K562 (cell line): ENCODE measurements at regions not wholly inside any gene's neighbourhood (a gene's known extent, or its start where the extent isn't known, plus 50 kb on each side); places are given as distances from the start of the nearest gene placed in this dataset.

ENCODE experiments used
- ATAC-seq: fragments of 200-7000 bp; cut with Tn5 transposase; 3 replicates; pipeline ENCODE4 v1.9.1; 2020; ENCODE audit warnings: moderate library complexity
- BruUV-seq: library from RNA; stranded (reverse); fragments of 400-500 nt; replicated peaks from 2 replicates; lab custom pipeline; 2021; lab: Mats Ljungman, UMichigan
- CTCF ChIA-PET: fragments of 300-600 bp; formaldehyde crosslinking; extraction: SDS; loops from one replicate; lab custom pipeline; 2021; ENCODE audit warnings: low intra/inter-chr PET ratio; lab: Yijun Ruan, JAX
- POLR2A ChIA-PET: fragments of 300-600, 350-650 bp; sonication (Branson Sonifier 250); formaldehyde crosslinking; extraction: SDS; loops from one replicate; lab custom pipeline; 2021; ENCODE audit warnings: antibody characterized with exemption, inconsistent platforms; lab: Yijun Ruan, JAX
- DNase-seq, 4 experiments: peaks; one replicate each; pipeline versions ENCODE4 v3.0.0 to v3.0.0-alpha.2; 2011 to 2018; ENCODE audit warnings: low spot score in 3 of 4, mixed read lengths in 3 of 4; ENCODE audit errors: extremely low read depth in 1 of 4
- FAIRE-seq: peaks from 2 replicates; lab custom pipeline; 2011; peaks lifted over from hg19 to GRCh38; lab: Jason Lieb, UNC
- H2AFZ ChIP-seq: 2 replicates; pipeline ENCODE4 v1.6.0; 2011; ENCODE audit warnings: low read depth, low read length, control low read depth, inconsistent platforms
- H3K27ac ChIP-seq: fragments of 200-600 bp; 3 replicates; pipeline ENCODE4 v1.8.0; 2011; ENCODE audit warnings: low read depth, mild to moderate bottlenecking, control low read depth, inconsistent platforms, low read length, moderate library complexity, mixed read lengths; ENCODE audit errors: extremely low read depth
- H3K27me3 ChIP-seq, 2 experiments: fragments of 300-600 bp in 1 of 2; 2 replicates in 1 of 2; 3 replicates in 1 of 2; pipeline versions ENCODE4 v1.6.0 to v1.8.0; 2011; ENCODE audit warnings: inconsistent platforms in 2 of 2, low read length in 2 of 2, mild to moderate bottlenecking in 1 of 2, mixed read lengths in 1 of 2, moderate library complexity in 1 of 2; ENCODE audit not compliant: control insufficient read depth in 2 of 2, insufficient read depth in 2 of 2
- H3K36me3 ChIP-seq: fragments of 300-600 bp; 3 replicates; pipeline ENCODE4 v1.8.0; 2011; ENCODE audit warnings: mild to moderate bottlenecking, low read length, inconsistent platforms; ENCODE audit not compliant: control insufficient read depth, insufficient read depth
- H3K4me1 ChIP-seq, 2 experiments: fragments of 200-600 bp in 1 of 2; replicated peaks in 1 of 2; 2 replicates in 1 of 2; 3 replicates in 1 of 2; pipeline versions ENCODE4 v1.5.1 to v1.8.0; 2011; ENCODE audit warnings: inconsistent platforms in 2 of 2, low read length in 2 of 2, mild to moderate bottlenecking in 1 of 2, mixed read lengths in 1 of 2, moderate library complexity in 1 of 2; ENCODE audit not compliant: control insufficient read depth in 2 of 2, insufficient read depth in 2 of 2
- H3K4me2 ChIP-seq: 2 replicates; pipeline ENCODE4 v1.6.1; 2011; ENCODE audit warnings: low read length, control low read depth, inconsistent platforms, mixed read lengths; ENCODE audit not compliant: insufficient read depth
- H3K4me3 ChIP-seq: fragments of 200-600 bp; sonication (generic), shearing (Covaris generic); 2 replicates; pipeline ENCODE4 v1.5.1; 2016; ENCODE audit warnings: control low read depth, inconsistent platforms
- H3K79me2 ChIP-seq: fragments of 200-600 bp; 3 replicates; pipeline ENCODE4 v1.8.0; 2011; ENCODE audit warnings: low read length, inconsistent platforms; ENCODE audit not compliant: control insufficient read depth, insufficient read depth
- H3K9ac ChIP-seq, 2 experiments: 2 replicates each; pipeline versions ENCODE4 v1.6.0 to v1.6.1; 2011; ENCODE audit warnings: low read depth in 2 of 2, low read length in 2 of 2, control low read depth in 1 of 2, inconsistent platforms in 1 of 2, mild to moderate bottlenecking in 1 of 2, mixed read lengths in 1 of 2; ENCODE audit not compliant: insufficient read depth in 1 of 2
- H3K9me1 ChIP-seq: one replicate; pipeline ENCODE4 v1.6.0; 2011; ENCODE audit warnings: inconsistent platforms, mild to moderate bottlenecking, low read length, moderate library complexity; ENCODE audit not compliant: control insufficient read depth, insufficient read depth
- H3K9me3 ChIP-seq: replicated peaks from 2 replicates; pipeline ENCODE4 v1.5.1; 2011; ENCODE audit warnings: low read depth, low read length, inconsistent platforms; ENCODE audit not compliant: control insufficient read depth, insufficient read depth
- H4K20me1 ChIP-seq: replicated peaks from 2 replicates; pipeline ENCODE4 v1.6.1; 2011; ENCODE audit warnings: low read length, inconsistent platforms, mixed read lengths; ENCODE audit not compliant: control insufficient read depth, insufficient read depth
- CCNT2 ChIP-seq: IDR thresholded peaks from 2 replicates; pipeline ENCODE4 v1.6.1; 2011; ENCODE audit warnings: borderline replicate concordance, low read depth, mild to moderate bottlenecking, moderate library complexity, mixed read lengths, low read length; ENCODE audit not compliant: insufficient read length; ENCODE audit errors: extremely low read depth
- HMG20A ChIP-seq: fragments of 450-650 bp; formaldehyde crosslinking; conservative IDR thresholded peaks from 2 replicates; pipeline ENCODE4 v1.4.0; 2020; ENCODE audit warnings: mild to moderate bottlenecking, mixed read lengths
- IFI16 ChIP-seq: fragments of 250-450 bp; sonication (Bioruptor Pico); IDR thresholded peaks from 2 replicates; pipeline ENCODE4 v2.1.2; 2022; ENCODE audit warnings: mild to moderate bottlenecking, inconsistent platforms
- PYGO2 ChIP-seq: fragments of 450-650 bp; IDR thresholded peaks from 2 replicates; pipeline ENCODE4 v1.6.1; 2016; ENCODE audit warnings: mild to moderate bottlenecking, missing genetic modification characterization, moderate library complexity, missing compliant biosample characterization
- RB1 ChIP-seq: fragments of 450-650 bp; IDR thresholded peaks from 2 replicates; pipeline ENCODE4 v1.6.1; 2017; ENCODE audit warnings: low read depth, mild to moderate bottlenecking
- RUNX1 ChIP-seq: sonication (generic); IDR thresholded peaks from 2 replicates; pipeline ENCODE4 v1.6.1; 2016; ENCODE audit warnings: antibody characterized with exemption, low read depth
- ZNF165 ChIP-seq: fragments of 250-450 bp; sonication (Bioruptor Pico); IDR thresholded peaks from 2 replicates; pipeline ENCODE4 v1.4.0; 2020; ENCODE audit warnings: borderline replicate concordance
- WGBS: fragments of 100-300 bp; shearing (Covaris generic); methylation state at CpG from one replicate; pipeline ENCODE4 v1.1.6; 2016; ENCODE audit warnings: low coverage, mixed read lengths; ENCODE audit not compliant: insufficient coverage; ENCODE audit errors: missing lambda C conversion rate; 5-methylcytosine and 5-hydroxymethylcytosine counted together
- in situ Hi-C: fragments of 300-500 bp; cut with MboI; formaldehyde crosslinking; loops from 4 replicates; pipeline ENCODE4 v1.15.0; 2018; ENCODE audit warnings: inconsistent platforms, mixed read lengths
- intact Hi-C: fragments of 100-400 bp; cut with micrococcal nuclease; formaldehyde crosslinking; loops from 2 replicates; pipeline ENCODE4 v1.14.2; 2022
- TF ChIP-seq, protein P1 (sequence below), 2 experiments: IDR thresholded peaks; 2 replicates each; pipeline ENCODE4 v1.6.1; 2012; ENCODE audit warnings: improper control_type of control experiment in 2 of 2, low read depth in 2 of 2, low read length in 2 of 2, borderline replicate concordance in 1 of 2
- TF ChIP-seq, protein P2 (sequence below), 2 experiments: fragments of 250-450 bp in 1 of 2; fragments of 450-650 bp in 1 of 2; sonication (Bioruptor Pico) in 1 of 2; IDR thresholded peaks; 2 replicates each; pipeline versions ENCODE4 v1.6.1 to v1.8.0; 2016 to 2021; ENCODE audit warnings: mild to moderate bottlenecking in 2 of 2, moderate library complexity in 2 of 2, missing compliant biosample characterization in 1 of 2, missing genetic modification characterization in 1 of 2
- TF ChIP-seq, protein P3 (sequence below): fragments of 450-650 bp; IDR thresholded peaks from 2 replicates; pipeline ENCODE4 v1.6.1; 2017; ENCODE audit warnings: antibody characterized with exemption
- TF ChIP-seq, protein P4 (sequence below): IDR thresholded peaks from 2 replicates; pipeline ENCODE4 v1.6.1; 2011; ENCODE audit warnings: borderline replicate concordance, low read depth, mild to moderate bottlenecking, moderate library complexity, low read length; ENCODE audit not compliant: insufficient read depth, poor library complexity, severe bottlenecking

DNA sequence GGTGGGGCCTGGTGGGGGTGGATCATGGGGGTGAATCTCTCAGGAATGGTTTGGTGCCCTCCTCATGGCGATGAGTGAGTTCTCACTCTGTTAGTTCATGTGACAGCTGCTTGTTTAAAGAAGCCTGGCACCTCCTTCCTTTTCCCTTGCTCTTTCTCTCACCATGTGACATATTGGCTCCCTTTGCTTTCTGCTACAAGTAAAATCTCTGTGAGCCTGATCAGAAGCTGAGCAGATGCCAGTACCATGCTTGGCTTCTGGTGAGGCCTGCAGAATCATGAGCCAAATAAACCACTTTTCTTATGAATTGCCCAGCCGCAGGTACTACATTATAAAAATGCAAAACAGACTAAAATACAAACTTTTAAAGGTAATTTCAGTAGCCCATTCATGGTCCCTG lies 73.4 kb upstream of the TEX51 start:
- Histone ChIP-seq H3K79me2 (no peaks in the 10 kb centered on the region), H3K4me1 (no peaks in the 10 kb centered on the region), H3K4me2 (no peak overlapping the region), H3K27me3 (peaks cover 0 to 21% of the 10 kb centered on the region in 2 experiments; a peak in 3 of 5 replicates), H3K9me3 (no peaks in the 10 kb centered on the region), H3K4me3 (no peak overlapping the region), H3K9me1 (no peaks in the 10 kb centered on the region), H2AFZ (no peak overlapping the region), H4K20me1 (no peaks in the 10 kb centered on the region), H3K27ac (no peak overlapping the region), H3K9ac (no peak overlapping the region), H3K36me3 (no peaks in the 10 kb centered on the region)
- no TSS peak for BruUV-seq
- no peak for FAIRE-seq
- WGBS = 0% methylated on average over 2 of the region's 2 CpGs
- POLR2A ChIA-PET = no interaction called here
- CTCF ChIA-PET = no interaction called here
- TF ChIP-seq, protein P1, sequence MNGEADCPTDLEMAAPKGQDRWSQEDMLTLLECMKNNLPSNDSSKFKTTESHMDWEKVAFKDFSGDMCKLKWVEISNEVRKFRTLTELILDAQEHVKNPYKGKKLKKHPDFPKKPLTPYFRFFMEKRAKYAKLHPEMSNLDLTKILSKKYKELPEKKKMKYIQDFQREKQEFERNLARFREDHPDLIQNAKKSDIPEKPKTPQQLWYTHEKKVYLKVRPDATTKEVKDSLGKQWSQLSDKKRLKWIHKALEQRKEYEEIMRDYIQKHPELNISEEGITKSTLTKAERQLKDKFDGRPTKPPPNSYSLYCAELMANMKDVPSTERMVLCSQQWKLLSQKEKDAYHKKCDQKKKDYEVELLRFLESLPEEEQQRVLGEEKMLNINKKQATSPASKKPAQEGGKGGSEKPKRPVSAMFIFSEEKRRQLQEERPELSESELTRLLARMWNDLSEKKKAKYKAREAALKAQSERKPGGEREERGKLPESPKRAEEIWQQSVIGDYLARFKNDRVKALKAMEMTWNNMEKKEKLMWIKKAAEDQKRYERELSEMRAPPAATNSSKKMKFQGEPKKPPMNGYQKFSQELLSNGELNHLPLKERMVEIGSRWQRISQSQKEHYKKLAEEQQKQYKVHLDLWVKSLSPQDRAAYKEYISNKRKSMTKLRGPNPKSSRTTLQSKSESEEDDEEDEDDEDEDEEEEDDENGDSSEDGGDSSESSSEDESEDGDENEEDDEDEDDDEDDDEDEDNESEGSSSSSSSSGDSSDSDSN (IDR thresholded peaks at IDR 0.05; ENCODE audit: borderline replicate concordance in 1 of 2, low read depth in 2 of 2, low read length in 2 of 2) = no peak
- no peak for TF ChIP-seq CCNT2
- TF ChIP-seq RUNX1 = no peak
- TF ChIP-seq IFI16 (CRISPR knock-in tag) = no peak
- TF ChIP-seq RB1 = no peak
- TF ChIP-seq PYGO2 (tag) = no peak
- TF ChIP-seq, protein P2, sequence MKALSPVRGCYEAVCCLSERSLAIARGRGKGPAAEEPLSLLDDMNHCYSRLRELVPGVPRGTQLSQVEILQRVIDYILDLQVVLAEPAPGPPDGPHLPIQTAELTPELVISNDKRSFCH (CRISPR knock-in tag; IDR thresholded peaks at IDR 0.05) = no peak
- TF ChIP-seq, protein P2 (tag; IDR thresholded peaks at IDR 0.05) = no peak
- TF ChIP-seq, protein P3, sequence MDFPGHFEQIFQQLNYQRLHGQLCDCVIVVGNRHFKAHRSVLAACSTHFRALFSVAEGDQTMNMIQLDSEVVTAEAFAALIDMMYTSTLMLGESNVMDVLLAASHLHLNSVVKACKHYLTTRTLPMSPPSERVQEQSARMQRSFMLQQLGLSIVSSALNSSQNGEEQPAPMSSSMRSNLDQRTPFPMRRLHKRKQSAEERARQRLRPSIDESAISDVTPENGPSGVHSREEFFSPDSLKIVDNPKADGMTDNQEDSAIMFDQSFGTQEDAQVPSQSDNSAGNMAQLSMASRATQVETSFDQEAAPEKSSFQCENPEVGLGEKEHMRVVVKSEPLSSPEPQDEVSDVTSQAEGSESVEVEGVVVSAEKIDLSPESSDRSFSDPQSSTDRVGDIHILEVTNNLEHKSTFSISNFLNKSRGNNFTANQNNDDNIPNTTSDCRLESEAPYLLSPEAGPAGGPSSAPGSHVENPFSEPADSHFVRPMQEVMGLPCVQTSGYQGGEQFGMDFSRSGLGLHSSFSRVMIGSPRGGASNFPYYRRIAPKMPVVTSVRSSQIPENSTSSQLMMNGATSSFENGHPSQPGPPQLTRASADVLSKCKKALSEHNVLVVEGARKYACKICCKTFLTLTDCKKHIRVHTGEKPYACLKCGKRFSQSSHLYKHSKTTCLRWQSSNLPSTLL = no peak
- TF ChIP-seq HMG20A (CRISPR knock-in tag) = no peak
- TF ChIP-seq ZNF165 (CRISPR knock-in tag) = no peak
- TF ChIP-seq, protein P4, sequence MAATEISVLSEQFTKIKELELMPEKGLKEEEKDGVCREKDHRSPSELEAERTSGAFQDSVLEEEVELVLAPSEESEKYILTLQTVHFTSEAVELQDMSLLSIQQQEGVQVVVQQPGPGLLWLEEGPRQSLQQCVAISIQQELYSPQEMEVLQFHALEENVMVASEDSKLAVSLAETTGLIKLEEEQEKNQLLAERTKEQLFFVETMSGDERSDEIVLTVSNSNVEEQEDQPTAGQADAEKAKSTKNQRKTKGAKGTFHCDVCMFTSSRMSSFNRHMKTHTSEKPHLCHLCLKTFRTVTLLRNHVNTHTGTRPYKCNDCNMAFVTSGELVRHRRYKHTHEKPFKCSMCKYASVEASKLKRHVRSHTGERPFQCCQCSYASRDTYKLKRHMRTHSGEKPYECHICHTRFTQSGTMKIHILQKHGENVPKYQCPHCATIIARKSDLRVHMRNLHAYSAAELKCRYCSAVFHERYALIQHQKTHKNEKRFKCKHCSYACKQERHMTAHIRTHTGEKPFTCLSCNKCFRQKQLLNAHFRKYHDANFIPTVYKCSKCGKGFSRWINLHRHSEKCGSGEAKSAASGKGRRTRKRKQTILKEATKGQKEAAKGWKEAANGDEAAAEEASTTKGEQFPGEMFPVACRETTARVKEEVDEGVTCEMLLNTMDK = no peak
- in situ Hi-C loops = no loop called here
- ATAC-seq = no peak
- DNase-seq = no peak
- intact Hi-C loops = no loop called here
